ENCODE measurements at regions not wholly inside any gene's neighbourhood (a gene's known extent, or its start where the extent isn't known, plus 50 kb on each side); places are given as distances from the start of the nearest gene placed in this dataset.

DNA sequence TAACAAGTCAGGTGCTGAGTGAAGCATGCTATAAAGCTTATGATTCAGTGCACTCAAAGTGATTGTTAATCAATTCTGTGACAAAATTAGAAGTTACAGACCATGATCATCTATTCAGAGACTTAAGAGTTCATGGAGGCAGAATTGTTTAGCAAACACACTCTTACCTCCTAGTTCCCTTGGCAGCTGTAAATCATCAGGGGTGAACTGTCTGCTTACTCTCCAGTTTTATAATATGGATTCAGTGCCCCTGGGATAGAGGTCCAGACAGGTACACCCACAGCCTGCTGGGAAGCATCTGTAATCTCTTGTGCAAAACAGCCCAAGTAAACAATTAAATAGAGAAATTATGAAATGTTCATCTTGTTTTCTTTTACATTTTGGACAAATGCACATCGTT is 835.0 kb upstream of the COBL start:
- Histone ChIP-seq H3K79me1 (ENCODE audit: low read depth in 1 of 2, low read length in 2 of 2) (no peaks in the 10 kb centered on the region), H3K9me1 (ENCODE audit: insufficient read depth, low read length) (no peaks in the 10 kb centered on the region), H2BK15ac (ENCODE audit: low read depth, low read length) (no peak overlapping the region), H4K8ac (ENCODE audit: low read depth in 2 of 2, low read length in 2 of 2) (no peak overlapping the region), H2AK9ac (replicated peaks; ENCODE audit: low read depth, low read length, poor library complexity) (no peak overlapping the region), H2AK5ac (ENCODE audit: low read depth, low read length) (no peak overlapping the region), H3K4ac (ENCODE audit: low read depth, low read length) (no peak overlapping the region), H4K91ac (ENCODE audit: insufficient read depth, low read depth, low read length) (no peak overlapping the region), H3K23ac (ENCODE audit: low read depth, low read length) (no peak overlapping the region), H2AFZ (replicated peaks; ENCODE audit: low read length, poor library complexity) (no peak overlapping the region), H3K4me3 (ENCODE audit: insufficient read depth, low read depth, low read length) (no peak overlapping the region), H2BK5ac (ENCODE audit: low read depth, low read length, poor library complexity, severe bottlenecking) (no peak overlapping the region), H3K9me3 (ENCODE audit: control insufficient read depth, insufficient read depth, low read length) (peaks cover 6% of the 10 kb centered on the region), H3K4me1 (ENCODE audit: control insufficient read depth, insufficient read depth, low read length) (no peaks in the 10 kb centered on the region), H2BK20ac (ENCODE audit: low read depth, low read length) (no peak overlapping the region), H3K14ac (replicated peaks; ENCODE audit: low read depth, low read length) (no peak overlapping the region), H3K9ac (ENCODE audit: low read depth, low read length) (no peak overlapping the region), H4K20me1 (ENCODE audit: insufficient read depth, low read length) (no peaks in the 10 kb centered on the region), H3K18ac (ENCODE audit: low read depth, low read length) (no peak overlapping the region), H3K4me2 (ENCODE audit: low read depth, low read length) (no peak overlapping the region), H4K5ac (ENCODE audit: low read depth, low read length) (no peak overlapping the region), H3K27me3 (ENCODE audit: control insufficient read depth, insufficient read depth, low read length) (no peaks in the 10 kb centered on the region), H3K36me3 (ENCODE audit: control insufficient read depth, insufficient read depth, low read length) (no peaks in the 10 kb centered on the region), H3K56ac (ENCODE audit: extremely low read depth, insufficient read depth, low read length) (no peak overlapping the region), H3K27ac (ENCODE audit: insufficient read depth, low read length) (no peak overlapping the region), H2BK120ac (ENCODE audit: low read depth, low read length) (no peak overlapping the region)
- ChIA-PET POLR2A (ENCODE audit: unreplicated experiment) (no interaction called here), CTCF (no interaction called here)
- in situ Hi-C loops (cut with MboI; ENCODE audit: low sequenced_read_pairs): no loop called here
- intact Hi-C loops (cut with micrococcal nuclease): no loop called here
- DNase-seq: no peak
- TF ChIP-seq, protein P1, sequence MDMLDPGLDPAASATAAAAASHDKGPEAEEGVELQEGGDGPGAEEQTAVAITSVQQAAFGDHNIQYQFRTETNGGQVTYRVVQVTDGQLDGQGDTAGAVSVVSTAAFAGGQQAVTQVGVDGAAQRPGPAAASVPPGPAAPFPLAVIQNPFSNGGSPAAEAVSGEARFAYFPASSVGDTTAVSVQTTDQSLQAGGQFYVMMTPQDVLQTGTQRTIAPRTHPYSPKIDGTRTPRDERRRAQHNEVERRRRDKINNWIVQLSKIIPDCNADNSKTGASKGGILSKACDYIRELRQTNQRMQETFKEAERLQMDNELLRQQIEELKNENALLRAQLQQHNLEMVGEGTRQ (IDR thresholded peaks at IDR 0.05; ENCODE audit: low read depth, low read length): no peak
- TF ChIP-seq RCOR1 (IDR thresholded peaks at IDR 0.05; ENCODE audit: insufficient replicate concordance, low read length) (no peak), MAZ (IDR thresholded peaks at IDR 0.05; ENCODE audit: borderline replicate concordance, low read depth, low read length) (no peak)
- no CpG with 5 or more reads among the region's 1 CpG for WGBS, 2 experiments (ENCODE audit: extremely low coverage in 2 of 2, insufficient read length in 1 of 2)
- no peak for ATAC-seq (ENCODE audit: low read depth)
- no TSS peak for BruUV-seq (replicated peaks)
- dilution Hi-C loops (cut with HindIII; ENCODE audit: low sequenced_read_pairs, unreplicated experiment): no loop called here
